WTC11 (cell line): ENCODE measurements at regions not wholly inside any gene's neighbourhood (a gene's known extent, or its start where the extent isn't known, plus 50 kb on each side); places are given as distances from the start of the nearest gene placed in this dataset.

ENCODE experiments used
- ATAC-seq: fragments of 200-7000 bp; cut with Tn5 transposase; 2 replicates; pipeline ENCODE4 v1.10.0; 2021; ENCODE audit warnings: mild to moderate bottlenecking, moderate library complexity
- CTCF ChIA-PET: fragments of 300-600 bp; sonication (Branson Sonifier 250); formaldehyde crosslinking; loops from one replicate; lab custom pipeline; 2021; ENCODE audit warnings: antibody characterized with exemption; lab: Charles Lee
- POLR2A ChIA-PET: fragments of 350-600 bp; sonication (Branson Sonifier 250); formaldehyde crosslinking; loops from one replicate; lab custom pipeline; 2021; ENCODE audit warnings: antibody characterized with exemption; lab: Charles Lee
- DNase-seq: peaks from one replicate; pipeline ENCODE4 v3.0.0; 2021; ENCODE audit warnings: low spot score
- H3K27ac Mint-ChIP-seq: 2 replicates; pipeline ENCODE4 v1.8.0; 2021; ENCODE audit warnings: mixed read lengths
- H3K27me3 Mint-ChIP-seq: 2 replicates; pipeline ENCODE4 v1.8.0; 2021; ENCODE audit warnings: low read depth, mild to moderate bottlenecking, moderate library complexity, mixed read lengths
- H3K36me3 Mint-ChIP-seq: 2 replicates; pipeline ENCODE4 v1.8.0; 2021; ENCODE audit warnings: mixed read lengths
- H3K4me1 Mint-ChIP-seq: 2 replicates; pipeline ENCODE4 v1.8.0; 2022; ENCODE audit warnings: mixed read lengths
- H3K4me3 Mint-ChIP-seq: 2 replicates; pipeline ENCODE4 v1.8.0; 2021; ENCODE audit warnings: mild to moderate bottlenecking, moderate library complexity, mixed read lengths
- H3K9me3 Mint-ChIP-seq: 2 replicates; pipeline ENCODE4 v1.8.0; 2021; ENCODE audit warnings: mixed read lengths
- CREB1 ChIP-seq: sonication (generic); formaldehyde crosslinking; IDR thresholded peaks from 2 replicates; pipeline ENCODE4 v1.8.0; 2023; ENCODE audit warnings: mild to moderate bottlenecking, missing genetic modification reagents
- CTCF ChIP-seq: fragments of 200-600 bp; IDR thresholded peaks from 2 replicates; pipeline ENCODE4 v1.8.0; 2022; ENCODE audit warnings: antibody characterized with exemption
- E2F5 ChIP-seq: sonication (generic); formaldehyde crosslinking; IDR thresholded peaks from 2 replicates; pipeline ENCODE4 v1.8.1; 2022; ENCODE audit warnings: mild to moderate bottlenecking, moderate library complexity, missing genetic modification reagents
- NR1H2 ChIP-seq: sonication (generic); formaldehyde crosslinking; IDR thresholded peaks from 2 replicates; pipeline ENCODE4 v1.9.0; 2021; ENCODE audit warnings: mild to moderate bottlenecking, moderate library complexity, missing genetic modification reagents
- NR3C1 ChIP-seq: sonication (generic); formaldehyde crosslinking; conservative IDR thresholded peaks from 2 replicates; pipeline ENCODE4 v1.8.1; 2023; ENCODE audit warnings: low read depth, mild to moderate bottlenecking, missing genetic modification reagents
- RELA ChIP-seq: sonication (generic); formaldehyde crosslinking; IDR thresholded peaks from 2 replicates; pipeline ENCODE4 v1.8.1; 2022; ENCODE audit warnings: missing genetic modification reagents, mild to moderate bottlenecking, borderline replicate concordance
- SMAD3 ChIP-seq: sonication (generic); formaldehyde crosslinking; IDR thresholded peaks from 2 replicates; pipeline ENCODE4 v1.8.0; 2022; ENCODE audit warnings: missing genetic modification reagents, mild to moderate bottlenecking, borderline replicate concordance
- ZNF219 ChIP-seq: sonication (generic); formaldehyde crosslinking; IDR thresholded peaks from 2 replicates; pipeline ENCODE4 v1.8.0; 2023; ENCODE audit warnings: missing genetic modification reagents, mild to moderate bottlenecking, borderline replicate concordance
- ZNF232 ChIP-seq: sonication (generic); formaldehyde crosslinking; IDR thresholded peaks from 2 replicates; pipeline ENCODE4 v1.8.0; 2022; ENCODE audit warnings: mild to moderate bottlenecking, missing genetic modification reagents
- ZNF317 ChIP-seq: sonication (generic); formaldehyde crosslinking; IDR thresholded peaks from 2 replicates; pipeline ENCODE4 v1.8.1; 2023; ENCODE audit warnings: low read depth, mild to moderate bottlenecking, moderate library complexity, missing genetic modification reagents, borderline replicate concordance
- ZNF425 ChIP-seq: fragments of 250-450 bp; sonication (Bioruptor Pico); conservative IDR thresholded peaks from 2 replicates; pipeline ENCODE4 v1.9.0; 2021; ENCODE audit warnings: mild to moderate bottlenecking
- TF ChIP-seq, protein P1 (sequence below): fragments of 250-450 bp; sonication (Bioruptor Pico); IDR thresholded peaks from 2 replicates; pipeline ENCODE4 v1.9.0; 2021; ENCODE audit warnings: mild to moderate bottlenecking, borderline replicate concordance
- TF ChIP-seq, protein P2 (sequence below): sonication (generic); formaldehyde crosslinking; conservative IDR thresholded peaks from 2 replicates; pipeline ENCODE4 v1.8.1; 2022; ENCODE audit warnings: mild to moderate bottlenecking, missing genetic modification reagents
- TF ChIP-seq, protein P3 (sequence below): fragments of 250-450 bp; sonication (Bioruptor Pico); IDR thresholded peaks from 2 replicates; pipeline ENCODE4 v1.9.0; 2021; ENCODE audit warnings: mild to moderate bottlenecking

DNA sequence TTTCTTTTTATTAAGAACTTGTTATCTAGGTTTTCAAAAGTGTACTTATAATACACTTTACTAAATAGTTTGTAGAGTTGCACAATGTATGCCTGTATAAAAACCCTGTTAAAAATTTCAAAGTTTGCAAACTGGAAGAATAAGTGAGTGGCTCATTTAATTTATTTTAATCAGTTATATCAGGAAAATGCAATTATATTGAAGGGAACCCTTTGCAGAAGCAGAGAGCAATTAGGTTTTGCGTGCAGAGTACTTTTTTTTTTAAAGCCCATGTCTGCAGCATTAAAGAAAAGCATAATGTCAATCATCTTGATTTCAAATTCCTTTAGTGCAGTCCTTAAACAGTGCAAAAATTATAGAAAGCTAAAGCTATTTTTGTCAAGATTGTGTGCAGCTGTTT, 271.3 kb upstream of the LDB2 start:
- ChIA-PET POLR2A (no interaction called here), CTCF (interaction anchor here (0.5 to 2.8 kb wide), 2 partner anchors 154 to 339 kb away, joined by 3 to 9 read pairs; no protein-coding TSS in a partner anchor)
- ATAC-seq (no peak), DNase-seq (no peak)
- H3K4me3 Mint-ChIP-seq = no peak overlapping the region
- H3K36me3 Mint-ChIP-seq = no peaks in the 10 kb centered on the region
- 0 out of 2 replicates have a peak, but pooled peaks cover 3% of the 10 kb centered on the region for H3K9me3 Mint-ChIP-seq
- H3K27ac Mint-ChIP-seq = no peak overlapping the region
- TF ChIP-seq, protein P1, sequence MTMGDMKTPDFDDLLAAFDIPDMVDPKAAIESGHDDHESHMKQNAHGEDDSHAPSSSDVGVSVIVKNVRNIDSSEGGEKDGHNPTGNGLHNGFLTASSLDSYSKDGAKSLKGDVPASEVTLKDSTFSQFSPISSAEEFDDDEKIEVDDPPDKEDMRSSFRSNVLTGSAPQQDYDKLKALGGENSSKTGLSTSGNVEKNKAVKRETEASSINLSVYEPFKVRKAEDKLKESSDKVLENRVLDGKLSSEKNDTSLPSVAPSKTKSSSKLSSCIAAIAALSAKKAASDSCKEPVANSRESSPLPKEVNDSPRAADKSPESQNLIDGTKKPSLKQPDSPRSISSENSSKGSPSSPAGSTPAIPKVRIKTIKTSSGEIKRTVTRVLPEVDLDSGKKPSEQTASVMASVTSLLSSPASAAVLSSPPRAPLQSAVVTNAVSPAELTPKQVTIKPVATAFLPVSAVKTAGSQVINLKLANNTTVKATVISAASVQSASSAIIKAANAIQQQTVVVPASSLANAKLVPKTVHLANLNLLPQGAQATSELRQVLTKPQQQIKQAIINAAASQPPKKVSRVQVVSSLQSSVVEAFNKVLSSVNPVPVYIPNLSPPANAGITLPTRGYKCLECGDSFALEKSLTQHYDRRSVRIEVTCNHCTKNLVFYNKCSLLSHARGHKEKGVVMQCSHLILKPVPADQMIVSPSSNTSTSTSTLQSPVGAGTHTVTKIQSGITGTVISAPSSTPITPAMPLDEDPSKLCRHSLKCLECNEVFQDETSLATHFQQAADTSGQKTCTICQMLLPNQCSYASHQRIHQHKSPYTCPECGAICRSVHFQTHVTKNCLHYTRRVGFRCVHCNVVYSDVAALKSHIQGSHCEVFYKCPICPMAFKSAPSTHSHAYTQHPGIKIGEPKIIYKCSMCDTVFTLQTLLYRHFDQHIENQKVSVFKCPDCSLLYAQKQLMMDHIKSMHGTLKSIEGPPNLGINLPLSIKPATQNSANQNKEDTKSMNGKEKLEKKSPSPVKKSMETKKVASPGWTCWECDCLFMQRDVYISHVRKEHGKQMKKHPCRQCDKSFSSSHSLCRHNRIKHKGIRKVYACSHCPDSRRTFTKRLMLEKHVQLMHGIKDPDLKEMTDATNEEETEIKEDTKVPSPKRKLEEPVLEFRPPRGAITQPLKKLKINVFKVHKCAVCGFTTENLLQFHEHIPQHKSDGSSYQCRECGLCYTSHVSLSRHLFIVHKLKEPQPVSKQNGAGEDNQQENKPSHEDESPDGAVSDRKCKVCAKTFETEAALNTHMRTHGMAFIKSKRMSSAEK (CRISPR knock-in tag) = no peak
- TF ChIP-seq CTCF (no peak), RELA (CRISPR knock-in tag) (no peak), SMAD3 (CRISPR knock-in tag) (no peak), ZNF219 (no peak), ZNF317 (CRISPR knock-in tag) (no peak), E2F5 (CRISPR knock-in tag) (no peak), NR3C1 (CRISPR knock-in tag) (no peak), ZNF425 (no peak), CREB1 (CRISPR knock-in tag) (no peak), NR1H2 (CRISPR knock-in tag) (no peak), ZNF232 (CRISPR knock-in tag) (no peak)
- TF ChIP-seq, protein P2, sequence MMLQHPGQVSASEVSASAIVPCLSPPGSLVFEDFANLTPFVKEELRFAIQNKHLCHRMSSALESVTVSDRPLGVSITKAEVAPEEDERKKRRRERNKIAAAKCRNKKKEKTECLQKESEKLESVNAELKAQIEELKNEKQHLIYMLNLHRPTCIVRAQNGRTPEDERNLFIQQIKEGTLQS (CRISPR knock-in tag) = no peak
- TF ChIP-seq, protein P3, sequence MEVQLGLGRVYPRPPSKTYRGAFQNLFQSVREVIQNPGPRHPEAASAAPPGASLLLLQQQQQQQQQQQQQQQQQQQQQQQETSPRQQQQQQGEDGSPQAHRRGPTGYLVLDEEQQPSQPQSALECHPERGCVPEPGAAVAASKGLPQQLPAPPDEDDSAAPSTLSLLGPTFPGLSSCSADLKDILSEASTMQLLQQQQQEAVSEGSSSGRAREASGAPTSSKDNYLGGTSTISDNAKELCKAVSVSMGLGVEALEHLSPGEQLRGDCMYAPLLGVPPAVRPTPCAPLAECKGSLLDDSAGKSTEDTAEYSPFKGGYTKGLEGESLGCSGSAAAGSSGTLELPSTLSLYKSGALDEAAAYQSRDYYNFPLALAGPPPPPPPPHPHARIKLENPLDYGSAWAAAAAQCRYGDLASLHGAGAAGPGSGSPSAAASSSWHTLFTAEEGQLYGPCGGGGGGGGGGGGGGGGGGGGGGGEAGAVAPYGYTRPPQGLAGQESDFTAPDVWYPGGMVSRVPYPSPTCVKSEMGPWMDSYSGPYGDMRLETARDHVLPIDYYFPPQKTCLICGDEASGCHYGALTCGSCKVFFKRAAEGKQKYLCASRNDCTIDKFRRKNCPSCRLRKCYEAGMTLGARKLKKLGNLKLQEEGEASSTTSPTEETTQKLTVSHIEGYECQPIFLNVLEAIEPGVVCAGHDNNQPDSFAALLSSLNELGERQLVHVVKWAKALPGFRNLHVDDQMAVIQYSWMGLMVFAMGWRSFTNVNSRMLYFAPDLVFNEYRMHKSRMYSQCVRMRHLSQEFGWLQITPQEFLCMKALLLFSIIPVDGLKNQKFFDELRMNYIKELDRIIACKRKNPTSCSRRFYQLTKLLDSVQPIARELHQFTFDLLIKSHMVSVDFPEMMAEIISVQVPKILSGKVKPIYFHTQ = no peak
- H3K4me1 Mint-ChIP-seq = peaks cover 39% of the 10 kb centered on the region
- H3K27me3 Mint-ChIP-seq = peaks cover 26% of the 10 kb centered on the region
